HG03066 (cell line): ENCODE measurements at regions not wholly inside any gene's neighbourhood (a gene's known extent, or its start where the extent isn't known, plus 50 kb on each side); places are given as distances from the start of the nearest gene placed in this dataset.

Experiments
- ATAC-seq: cut with Tn5 transposase; IDR thresholded peaks from one replicate; pipeline ENCODE4 v1.9.1; 2021; ENCODE audit warnings: low read depth; ENCODE audit not compliant: unreplicated experiment

GRCh38 chr6:45742591-45742990 lies 273.1 kb downstream of the CLIC5 start:
- no peak for ATAC-seq

- ATAC-seq = peak; percentile 55
These were observed 274.1 kb downstream of the CLIC5 start for GRCh38 chr6:45741437-45742171.

GRCh38 chr6:45739058-45739457 lies 276.6 kb downstream of the CLIC5 start:
- ATAC-seq = no peak

- ATAC-seq = no peak
These were observed 277.6 kb downstream of the CLIC5 start for GRCh38 chr6:45738057-45738455.

GRCh38 chr6:45737331-45738056 lies 278.2 kb downstream of the CLIC5 start:
- peak; percentile 69 for ATAC-seq

- no peak for ATAC-seq
These were observed 279.5 kb downstream of the CLIC5 start for GRCh38 chr6:45736134-45736533.

- no peak for ATAC-seq
These were observed 282.9 kb downstream of the CLIC5 start for GRCh38 chr6:45732731-45733130.

GRCh38 chr6:45730232-45730631 lies 285.4 kb downstream of the CLIC5 start:
- ATAC-seq = no peak

- no peak for ATAC-seq
These were observed 287.0 kb downstream of the CLIC5 start for GRCh38 chr6:45728674-45729073.

- ATAC-seq = no peak
These were observed 287.7 kb downstream of the CLIC5 start for GRCh38 chr6:45727819-45728449.

GRCh38 chr6:45727228-45727627 lies 288.4 kb downstream of the CLIC5 start:
- ATAC-seq = no peak

- ATAC-seq = no peak
These were observed 289.2 kb downstream of the CLIC5 start for GRCh38 chr6:45726444-45726843.

GRCh38 chr6:45724511-45724910 lies 291.1 kb downstream of the CLIC5 start:
- no peak for ATAC-seq

GRCh38 chr6:45724027-45724426 lies 291.6 kb downstream of the CLIC5 start:
- no peak for ATAC-seq

- ATAC-seq = no peak
These were observed 292.8 kb downstream of the CLIC5 start for GRCh38 chr6:45722876-45723275.

- no peak for ATAC-seq
These were observed 294.0 kb downstream of the CLIC5 start for GRCh38 chr6:45721665-45722064.

- no peak for ATAC-seq
These were observed 296.8 kb downstream of the CLIC5 start for GRCh38 chr6:45718871-45719270.

- ATAC-seq = no peak
These were observed 297.5 kb downstream of the CLIC5 start for GRCh38 chr6:45718131-45718530.

- no peak for ATAC-seq
These were observed 297.9 kb downstream of the CLIC5 start for GRCh38 chr6:45717715-45718114.

- ATAC-seq = no peak
These were observed 298.6 kb downstream of the CLIC5 start for GRCh38 chr6:45717027-45717426.

GRCh38 chr6:45715508-45715803 lies 300.2 kb downstream of the CLIC5 start:
- ATAC-seq = no peak
